GM12875 (cell line): ENCODE measurements at regions not wholly inside any gene's neighbourhood (a gene's known extent, or its start where the extent isn't known, plus 50 kb on each side); places are given as distances from the start of the nearest gene placed in this dataset.

Source experiments
- H3K4me3 ChIP-seq: one replicate; pipeline ENCODE4 v1.5.1; 2011; ENCODE audit warnings: low read depth, low read length, control low read depth
- CTCF ChIP-seq: IDR thresholded peaks from 2 replicates; pipeline ENCODE4 v1.5.1; 2011; ENCODE audit warnings: low read depth, mild to moderate bottlenecking, control low read depth, inconsistent platforms, low read length, moderate library complexity, borderline replicate concordance; ENCODE audit not compliant: insufficient read depth

- 0 out of 2 replicates have a peak, but pooled peaks have one; percentile 20 for TF ChIP-seq CTCF
Observed at GRCh38 chr2:121043827-121044222, 241.2 kb downstream of the TFCP2L1 start.

GRCh38 chr2:121044412-121044811 is 240.6 kb downstream of the TFCP2L1 start:
- H3K4me3 ChIP-seq: no peak overlapping the region
- no peak for TF ChIP-seq CTCF

More at GRCh38 chr2:121043827-121044222, 241.2 kb downstream of the TFCP2L1 start:
- H3K4me3 ChIP-seq: no peak overlapping the region

GRCh38 chr2:121045245-121045644 is 239.8 kb downstream of the TFCP2L1 start:
- H3K4me3 ChIP-seq: no peak overlapping the region
- no peak for TF ChIP-seq CTCF

- TF ChIP-seq CTCF: no peak
- H3K4me3 ChIP-seq: no peak overlapping the region
Observed at GRCh38 chr2:121046335-121046734, 238.7 kb downstream of the TFCP2L1 start.

GRCh38 chr2:121047383-121047782 is 237.6 kb downstream of the TFCP2L1 start:
- no peak overlapping the region for H3K4me3 ChIP-seq
- TF ChIP-seq CTCF: no peak

GRCh38 chr2:121049131-121049530 is 235.9 kb downstream of the TFCP2L1 start:
- TF ChIP-seq CTCF: no peak
- no peak overlapping the region for H3K4me3 ChIP-seq

GRCh38 chr2:121049950-121050585 is 234.9 kb downstream of the TFCP2L1 start:
- TF ChIP-seq CTCF: no peak
- no peak overlapping the region for H3K4me3 ChIP-seq
